Suppressor macrophage treated with lipopolysaccharide for 1 hour (primary cell): ENCODE measurements at regions not wholly inside any gene's neighbourhood (a gene's known extent, or its start where the extent isn't known, plus 50 kb on each side); places are given as distances from the start of the nearest gene placed in this dataset.

ENCODE experiments used
- DNase-seq, 3 donors: peaks; one replicate each; pipeline ENCODE4 v3.0.0-alpha.2; 2020 to 2022

DNA sequence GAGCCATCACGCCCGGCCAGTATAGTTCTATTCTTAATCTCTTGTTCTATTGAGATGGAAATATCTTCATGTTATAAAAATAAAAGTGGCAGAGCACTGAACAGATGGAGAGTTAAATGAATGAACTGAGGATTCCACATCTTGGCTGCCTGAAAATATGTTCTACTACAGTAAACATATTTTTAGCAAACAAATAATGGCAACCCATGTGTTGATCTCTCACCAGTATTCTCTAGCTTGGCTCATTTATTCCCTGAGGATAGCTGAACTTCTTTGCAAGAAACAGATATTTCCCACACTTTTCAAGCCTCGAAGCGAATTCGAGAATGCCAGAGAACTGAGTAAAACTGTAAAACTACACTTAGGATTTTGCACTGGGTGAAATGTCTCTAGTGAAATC, 58.9 kb downstream of the DIRAS3 start:
- DNase-seq: no peak

DNA sequence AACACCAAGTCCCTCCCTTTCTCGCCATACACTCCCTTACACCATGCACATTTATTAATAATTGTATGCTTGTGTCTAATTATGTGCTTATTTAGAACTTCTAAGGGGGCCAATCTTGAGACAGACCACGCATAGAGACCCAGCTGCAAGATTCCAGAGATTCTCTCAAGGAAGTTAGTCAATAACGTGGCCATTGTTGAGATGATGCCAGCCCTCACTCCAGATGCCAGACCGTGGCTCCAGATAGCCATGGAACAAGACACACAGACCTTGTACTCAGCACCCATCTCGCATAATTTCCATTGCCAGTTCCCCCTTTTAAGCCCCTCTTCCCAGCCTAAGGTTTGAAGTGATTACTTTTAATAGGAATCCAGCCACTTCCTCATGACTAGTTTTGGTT, 62.4 kb downstream of the DIRAS3 start:
- DNase-seq: no peak

DNA sequence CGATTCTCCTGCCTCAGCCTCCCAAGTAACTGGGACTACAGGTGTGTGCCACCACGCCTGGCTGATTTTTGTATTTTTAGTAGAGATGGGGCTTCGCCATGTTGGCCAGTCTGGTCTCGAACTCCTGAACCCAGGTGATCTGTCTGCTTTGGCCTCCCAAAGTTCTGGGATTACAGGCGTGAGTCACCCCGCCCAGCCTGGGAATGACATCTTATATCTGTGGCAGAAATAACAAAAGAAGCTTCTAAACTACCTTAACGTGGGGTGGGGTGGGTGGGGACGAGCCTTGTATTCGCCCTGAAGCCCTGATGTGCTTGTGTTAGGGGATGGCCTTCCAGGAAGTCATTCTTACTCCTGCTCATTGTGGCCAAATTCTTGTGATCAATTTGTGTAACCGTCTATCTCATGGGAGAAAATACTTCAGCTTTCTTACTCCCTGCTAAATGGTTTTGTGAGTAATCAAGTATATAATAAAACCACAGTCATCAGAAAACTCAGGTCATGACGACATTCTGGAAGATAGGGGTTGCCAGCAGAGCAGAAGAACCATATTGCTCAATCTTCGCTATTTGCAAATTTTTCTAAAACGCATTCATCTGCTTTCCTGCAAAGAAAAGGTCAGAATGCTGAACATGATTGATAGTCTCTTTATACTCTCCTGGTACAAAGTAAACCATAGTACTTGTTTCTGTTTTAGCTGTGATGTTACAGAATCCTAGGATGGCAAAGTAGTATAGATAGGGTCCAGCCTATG, 63.2 kb downstream of the DIRAS3 start:
- DNase-seq: peak in 1 of 3 donors; percentile 4

DNA sequence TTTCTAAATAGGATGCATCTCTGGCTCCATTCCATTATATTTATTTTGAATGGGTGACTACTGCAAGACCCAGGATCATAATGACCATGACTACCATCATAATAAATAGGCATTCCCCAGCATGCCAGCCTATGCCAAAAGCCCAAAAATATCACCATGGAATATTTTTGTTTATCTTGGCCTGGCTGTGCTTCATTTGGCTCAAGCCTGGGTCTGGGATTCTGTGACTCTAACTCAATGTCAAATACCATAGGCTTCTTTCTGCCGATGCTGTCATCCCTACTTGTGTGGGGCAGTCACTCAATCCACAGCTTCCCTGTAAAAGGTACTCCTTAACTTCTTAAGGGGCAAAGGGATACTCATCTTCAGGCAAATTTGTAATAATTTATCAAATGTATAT, 66.6 kb downstream of the DIRAS3 start:
- no peak for DNase-seq

DNA sequence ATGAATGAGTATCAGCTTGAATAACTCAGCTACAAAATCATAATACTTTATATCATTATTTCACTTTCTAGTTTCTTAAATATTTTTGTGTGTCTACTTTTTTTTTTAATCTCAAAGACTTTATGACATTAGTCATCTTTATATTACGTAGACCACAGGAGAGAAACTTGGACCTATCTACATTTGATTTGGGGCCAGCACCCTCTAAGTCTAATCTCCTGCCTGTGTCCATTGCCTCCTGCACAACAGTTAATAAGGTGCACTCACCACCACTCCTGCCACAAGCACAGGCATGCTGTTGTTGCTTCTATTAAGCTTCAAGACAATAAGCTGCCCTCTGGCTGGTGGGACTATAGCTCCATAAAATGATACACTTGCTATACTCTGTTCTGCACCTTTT, 70.4 kb downstream of the DIRAS3 start:
- no peak for DNase-seq

DNA sequence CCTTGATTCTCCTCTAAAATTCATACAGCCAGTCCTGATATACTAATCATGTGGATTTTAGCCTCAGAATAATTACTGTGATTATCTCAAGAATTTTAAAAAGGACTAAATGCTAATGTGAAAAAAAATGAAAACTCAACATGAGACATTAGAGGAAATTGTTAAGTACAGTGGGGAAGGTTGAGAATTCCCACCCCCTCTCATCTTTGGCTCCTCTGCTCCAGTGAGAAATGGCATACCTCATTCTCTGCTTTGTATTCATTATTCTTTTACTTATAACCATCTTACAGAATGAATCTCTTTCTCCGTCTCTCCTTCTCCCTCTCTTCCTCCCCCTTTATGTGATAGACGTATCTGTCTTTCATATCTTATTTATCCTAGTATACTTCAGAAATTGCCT, 70.9 kb downstream of the DIRAS3 start:
- DNase-seq: no peak

DNA sequence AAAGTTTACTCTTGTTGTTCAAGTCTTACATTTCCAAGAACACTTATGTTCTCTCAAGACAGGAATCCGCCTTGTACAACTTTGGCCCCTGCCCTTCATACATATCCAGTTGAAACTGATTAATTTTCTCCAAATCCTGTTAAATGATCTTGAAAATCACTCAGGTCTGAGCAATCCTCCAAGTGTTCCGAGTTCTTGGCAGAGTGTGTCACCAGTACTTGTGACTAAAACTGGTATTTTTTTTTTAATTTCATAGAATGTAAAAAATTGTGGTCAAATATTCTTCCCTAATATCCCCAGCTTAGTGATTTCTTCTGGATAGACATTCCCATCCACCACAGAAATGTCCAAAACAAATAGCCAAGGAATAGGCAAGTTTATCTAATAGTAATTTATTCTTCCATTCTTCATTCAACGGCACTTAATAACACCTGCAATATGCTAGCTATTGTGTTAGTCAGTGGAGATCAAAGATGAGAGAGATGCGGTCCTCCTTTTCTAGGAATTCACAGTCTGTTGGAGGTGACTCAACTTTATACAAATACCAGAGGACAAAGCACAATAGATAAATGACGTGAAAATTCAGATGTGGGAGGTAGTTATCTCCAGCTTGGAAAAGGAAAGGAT, 71.4 kb downstream of the DIRAS3 start:
- DNase-seq: no peak

DNA sequence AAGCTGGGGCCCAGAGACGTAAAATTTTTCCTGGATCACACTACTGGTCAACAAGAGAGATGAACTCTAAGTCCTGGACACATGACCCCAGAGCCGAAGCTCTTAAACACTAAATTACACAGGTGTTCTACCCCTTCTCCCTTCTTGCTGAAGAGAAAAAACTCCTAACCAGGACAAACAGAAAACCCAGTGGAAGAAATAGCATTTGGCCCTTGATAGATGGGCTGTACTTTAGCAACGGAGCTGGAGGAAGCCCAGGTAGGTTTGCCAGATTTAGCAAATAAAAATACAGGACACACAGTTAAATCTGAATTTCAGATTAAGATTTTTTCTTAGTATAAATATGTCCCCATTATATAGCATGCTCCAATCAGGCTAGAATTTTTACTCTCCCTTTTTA, 72.7 kb downstream of the DIRAS3 start:
- DNase-seq: no peak

DNA sequence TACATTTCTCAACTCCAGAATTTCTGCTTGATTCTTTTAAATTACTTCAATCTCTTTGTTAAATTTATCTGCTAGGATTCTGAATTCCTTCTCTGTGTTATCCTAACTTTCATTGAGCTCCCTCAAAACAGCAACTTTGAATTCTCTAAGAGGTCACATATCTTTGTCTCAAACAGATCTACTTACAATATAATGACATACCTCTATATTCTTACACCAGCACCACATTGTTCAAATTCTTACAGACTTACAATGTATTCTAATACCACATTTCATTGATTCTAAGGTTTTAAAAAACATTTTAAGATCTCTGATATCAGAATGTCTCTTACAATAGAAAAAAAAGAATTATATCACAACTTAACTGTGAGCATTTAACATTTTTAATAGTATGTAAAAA, 77.4 kb downstream of the DIRAS3 start:
- no peak for DNase-seq

DNA sequence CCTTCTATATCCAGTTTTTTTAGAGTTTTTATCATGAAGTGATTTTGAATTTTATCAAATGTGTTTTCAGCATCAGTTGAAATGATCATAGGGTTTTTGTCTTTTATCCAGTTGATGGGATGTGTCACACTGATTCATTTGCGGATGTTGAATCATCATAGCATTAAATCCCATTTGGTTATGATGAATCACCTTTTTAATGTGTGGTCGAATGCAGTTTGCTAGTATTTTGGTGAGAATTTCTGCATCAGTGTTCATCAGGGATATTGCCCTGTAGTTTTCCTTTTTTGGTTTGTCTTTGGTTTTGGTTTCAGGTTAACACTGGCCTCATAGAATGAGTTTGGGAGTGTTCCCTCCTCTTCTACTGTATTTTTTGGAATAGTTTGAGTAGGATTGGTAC, 80.3 kb downstream of the DIRAS3 start:
- no peak for DNase-seq

DNA sequence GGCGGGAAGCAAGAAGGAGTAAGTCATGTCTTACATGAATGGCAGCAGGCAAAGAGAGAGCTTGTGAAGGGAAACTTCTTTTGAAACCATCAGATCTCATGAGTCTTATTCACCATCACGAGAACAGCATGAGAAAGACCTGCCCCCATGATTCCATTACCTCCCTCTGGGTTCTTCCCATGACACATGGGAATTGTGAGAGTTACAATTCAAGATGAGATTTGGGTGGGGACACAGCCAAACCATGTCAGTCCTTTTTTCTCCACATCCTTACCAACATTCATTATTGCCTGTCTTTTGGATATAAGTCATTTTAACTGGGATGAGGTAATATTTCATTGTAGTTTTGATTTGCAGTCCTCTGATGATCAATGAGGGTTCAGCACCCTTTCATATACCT, 81.0 kb downstream of the DIRAS3 start:
- no peak for DNase-seq

DNA sequence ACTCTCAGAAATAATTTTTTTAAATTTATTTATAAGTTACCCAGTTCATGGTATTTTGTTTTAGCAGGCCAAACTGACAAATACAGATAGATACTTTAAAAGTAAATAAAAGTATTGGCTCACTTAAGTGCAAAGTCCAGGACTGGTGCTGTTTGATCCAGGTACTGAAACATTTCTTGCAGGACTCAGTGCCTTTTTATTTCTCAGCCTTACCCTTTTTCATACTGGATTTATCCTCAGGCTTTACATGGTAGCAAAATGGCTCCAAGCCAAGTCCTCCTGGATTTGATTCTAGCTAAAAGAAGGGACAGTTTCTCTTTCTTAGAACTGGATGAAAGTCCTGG, 83.8 kb downstream of the DIRAS3 start:
- no peak for DNase-seq

DNA sequence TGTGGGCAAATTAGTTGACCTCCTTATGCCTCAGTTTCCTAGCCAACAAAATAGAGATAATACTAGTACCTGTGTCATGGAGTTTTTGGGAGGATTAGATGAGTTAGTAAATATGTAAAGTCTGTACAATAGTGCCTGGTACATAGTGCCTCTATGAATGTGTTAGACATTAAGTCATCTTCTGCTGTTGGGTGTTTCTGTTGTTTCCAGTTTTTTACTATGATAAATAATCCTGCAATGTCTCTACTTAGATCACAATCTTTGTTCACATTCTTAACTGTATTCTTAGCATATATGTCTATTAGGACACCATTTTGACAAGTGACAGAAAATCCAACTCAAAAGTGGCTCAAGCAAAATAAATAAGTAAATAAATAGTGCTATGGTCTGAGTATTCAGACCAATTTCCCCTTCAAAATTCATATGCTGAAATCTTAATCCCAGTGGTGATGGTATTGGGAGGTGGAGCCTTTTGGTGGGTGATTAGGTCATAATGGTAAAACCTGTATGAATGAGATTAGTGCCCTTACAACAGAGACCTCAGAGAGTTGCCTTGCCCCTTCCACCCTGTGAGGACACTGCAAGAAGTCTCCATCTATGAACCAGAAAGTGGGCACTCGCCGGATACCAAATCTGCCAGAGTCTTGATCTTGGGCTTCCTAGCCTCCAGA, 84.3 kb downstream of the DIRAS3 start:
- DNase-seq: no peak

DNA sequence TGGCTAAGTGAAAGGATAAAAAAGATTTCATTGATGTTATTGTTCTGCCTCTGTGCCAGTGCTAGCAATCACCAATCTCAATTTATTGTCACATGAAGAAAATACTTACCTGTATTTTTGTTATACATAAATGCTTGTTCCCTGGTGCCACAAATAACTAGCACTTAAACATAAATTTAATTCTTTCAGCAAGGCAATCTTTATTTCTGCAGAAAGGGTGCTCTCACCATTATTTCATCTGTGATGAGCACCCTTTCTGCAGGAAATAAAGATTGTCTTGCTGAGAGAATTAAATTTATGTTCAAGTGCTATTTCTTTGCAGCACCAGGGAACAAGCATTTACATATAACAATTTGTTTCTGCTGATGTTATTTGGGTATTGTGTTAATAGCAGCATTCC, 87.2 kb downstream of the DIRAS3 start:
- DNase-seq: no peak

DNA sequence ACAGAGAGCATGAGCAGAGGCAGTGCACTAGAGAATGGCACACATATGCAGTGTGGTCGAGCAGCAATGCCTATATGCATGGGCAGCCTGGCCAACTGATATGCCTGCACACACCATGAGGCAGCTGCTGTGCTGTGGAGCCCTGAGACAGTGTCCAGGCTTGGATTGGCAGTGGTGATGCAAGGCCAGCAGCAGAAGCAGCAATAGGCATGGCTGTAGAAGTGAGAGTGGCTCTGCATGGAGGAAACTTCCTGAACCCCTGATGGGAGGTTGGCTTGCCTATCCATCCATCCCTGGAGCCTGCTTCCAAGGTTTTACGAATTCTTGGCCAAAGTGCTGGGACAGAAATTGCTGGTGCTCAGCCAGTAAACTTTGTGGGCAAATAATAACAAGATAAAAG, 89.7 kb downstream of the DIRAS3 start:
- no peak for DNase-seq

DNA sequence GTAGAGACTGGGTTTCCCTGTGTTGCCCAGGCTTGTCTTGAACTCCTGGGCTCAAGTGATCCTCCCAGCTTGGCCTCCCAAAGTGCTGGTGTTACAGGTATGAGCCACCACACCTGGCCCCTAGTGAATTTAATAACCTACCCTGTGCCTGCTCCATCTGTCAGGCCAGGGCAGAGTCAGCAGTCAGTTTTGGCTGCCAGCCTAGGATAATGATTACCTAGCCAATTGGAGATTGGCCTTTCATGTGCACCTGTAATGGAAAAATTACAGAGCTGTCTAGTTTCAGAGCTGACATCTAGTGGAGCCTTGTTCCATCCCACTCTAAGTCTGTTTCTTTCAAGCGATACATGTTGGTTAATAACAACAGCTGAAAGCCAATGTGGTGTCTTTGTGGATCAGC, 92.0 kb downstream of the DIRAS3 start:
- DNase-seq: no peak

DNA sequence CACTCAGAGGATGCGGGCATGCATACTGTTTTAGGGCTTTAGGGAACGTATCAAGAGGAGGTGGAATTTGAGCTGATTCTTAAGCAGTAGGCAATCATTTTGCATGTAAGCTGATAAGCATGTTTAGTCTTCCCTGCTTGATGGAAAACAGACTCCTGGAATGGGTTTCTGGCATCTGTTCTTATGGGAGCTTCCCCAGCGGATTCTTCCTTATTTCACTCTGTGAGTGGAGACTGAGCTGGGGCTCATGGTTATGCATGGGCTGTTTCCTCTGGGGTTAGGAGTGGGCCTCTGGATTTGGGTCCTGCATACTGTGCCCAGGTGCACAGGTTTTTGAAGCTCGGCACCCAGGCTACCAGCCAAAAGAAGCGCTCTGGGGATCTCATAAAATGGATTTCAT, 93.4 kb downstream of the DIRAS3 start:
- no peak for DNase-seq

DNA sequence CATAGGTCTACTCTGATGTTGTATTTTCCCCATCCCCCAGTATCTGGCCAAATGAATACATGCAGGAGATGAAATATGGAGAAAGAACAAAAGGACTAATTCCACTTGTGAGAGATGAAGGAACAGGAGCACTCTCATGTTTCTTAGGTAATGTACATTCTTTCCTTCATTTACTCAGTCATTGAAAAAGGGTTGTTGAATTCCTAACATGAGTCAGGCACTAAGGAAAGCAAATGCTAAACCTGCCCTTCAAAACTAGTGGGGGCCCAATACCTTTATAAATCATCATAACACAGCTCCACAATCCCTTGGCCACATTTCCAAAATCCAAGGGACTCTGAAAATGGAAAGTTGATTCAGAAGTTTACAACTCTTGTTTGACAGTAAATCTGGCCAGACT, 94.3 kb downstream of the DIRAS3 start:
- DNase-seq: no peak

DNA sequence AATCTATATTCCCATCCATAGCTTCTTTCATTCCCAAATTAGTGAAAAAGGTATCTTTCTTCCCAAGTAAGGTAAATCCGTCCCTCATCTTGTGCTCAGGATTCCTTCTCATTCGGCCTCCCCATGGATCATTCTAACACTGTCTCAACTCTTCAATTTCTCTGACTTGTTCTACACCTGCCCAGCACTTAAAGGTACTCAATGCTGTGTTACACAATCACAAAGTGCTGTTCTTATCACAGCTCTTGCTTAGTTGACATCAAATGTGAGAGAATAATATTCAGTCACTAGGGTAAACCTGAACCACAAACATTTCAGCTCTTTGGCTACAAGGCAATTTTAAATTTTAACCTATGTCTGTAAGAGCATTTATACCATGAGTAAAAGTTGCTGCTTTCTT, 94.8 kb downstream of the DIRAS3 start:
- no peak for DNase-seq

DNA sequence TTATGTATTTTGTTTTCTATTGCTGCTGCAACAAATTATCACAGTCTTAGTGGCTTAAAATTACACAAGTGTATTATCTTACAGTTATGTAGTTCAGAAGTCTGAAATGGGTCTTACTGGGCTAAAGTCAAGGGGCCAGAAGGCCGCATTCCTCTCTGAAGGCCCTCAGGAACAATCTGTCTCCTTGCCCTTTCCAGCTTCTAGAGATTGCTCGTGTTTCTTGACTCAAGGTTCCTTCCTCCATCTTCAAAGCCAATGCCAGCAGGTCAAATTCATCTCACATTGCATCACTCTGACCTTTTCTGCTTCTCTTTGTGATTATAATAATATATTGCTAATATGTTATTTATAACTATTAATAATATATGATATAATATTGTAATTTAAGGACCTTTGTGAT, 97.1 kb downstream of the DIRAS3 start:
- no peak for DNase-seq

DNA sequence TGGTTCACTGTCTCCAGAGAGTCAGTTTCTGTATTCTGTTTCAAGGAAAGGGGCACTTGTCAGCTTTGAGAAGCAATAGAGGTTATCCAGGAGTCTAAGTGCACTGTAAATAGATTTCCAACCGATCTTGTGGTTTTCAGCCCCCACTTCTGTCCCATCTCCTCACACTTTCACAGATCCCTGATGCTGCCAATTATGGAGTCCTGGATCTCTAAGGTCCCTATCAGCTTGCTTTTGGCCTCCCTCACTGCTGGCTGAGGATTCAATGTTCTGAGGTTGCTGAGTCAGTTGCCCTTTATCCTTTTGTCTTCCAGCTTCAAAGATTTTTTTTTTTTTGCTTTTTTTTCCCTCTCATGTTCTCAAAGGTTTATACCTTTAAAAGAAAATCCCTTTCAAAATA, 98.4 kb downstream of the DIRAS3 start:
- no peak for DNase-seq

DNA sequence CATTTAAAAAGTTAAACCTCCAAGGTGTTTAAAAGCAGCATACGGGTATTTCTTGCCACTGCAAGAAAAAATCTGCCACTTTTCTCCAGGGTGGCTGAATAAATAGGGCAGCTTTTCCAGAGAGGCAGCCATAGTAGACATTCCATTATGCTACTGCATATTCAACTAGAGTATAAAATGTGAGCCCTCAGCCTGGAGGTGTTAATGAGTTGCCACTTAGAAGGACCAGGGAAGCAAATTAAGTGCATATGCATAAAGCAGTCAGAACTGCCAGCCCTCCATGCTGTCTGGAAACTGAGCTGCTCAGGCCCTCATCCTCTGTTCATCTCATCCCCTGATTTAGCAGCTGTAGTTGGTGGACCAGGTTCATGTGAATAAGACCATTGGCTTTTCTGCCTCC, 99.4 kb downstream of the DIRAS3 start:
- no peak for DNase-seq

DNA sequence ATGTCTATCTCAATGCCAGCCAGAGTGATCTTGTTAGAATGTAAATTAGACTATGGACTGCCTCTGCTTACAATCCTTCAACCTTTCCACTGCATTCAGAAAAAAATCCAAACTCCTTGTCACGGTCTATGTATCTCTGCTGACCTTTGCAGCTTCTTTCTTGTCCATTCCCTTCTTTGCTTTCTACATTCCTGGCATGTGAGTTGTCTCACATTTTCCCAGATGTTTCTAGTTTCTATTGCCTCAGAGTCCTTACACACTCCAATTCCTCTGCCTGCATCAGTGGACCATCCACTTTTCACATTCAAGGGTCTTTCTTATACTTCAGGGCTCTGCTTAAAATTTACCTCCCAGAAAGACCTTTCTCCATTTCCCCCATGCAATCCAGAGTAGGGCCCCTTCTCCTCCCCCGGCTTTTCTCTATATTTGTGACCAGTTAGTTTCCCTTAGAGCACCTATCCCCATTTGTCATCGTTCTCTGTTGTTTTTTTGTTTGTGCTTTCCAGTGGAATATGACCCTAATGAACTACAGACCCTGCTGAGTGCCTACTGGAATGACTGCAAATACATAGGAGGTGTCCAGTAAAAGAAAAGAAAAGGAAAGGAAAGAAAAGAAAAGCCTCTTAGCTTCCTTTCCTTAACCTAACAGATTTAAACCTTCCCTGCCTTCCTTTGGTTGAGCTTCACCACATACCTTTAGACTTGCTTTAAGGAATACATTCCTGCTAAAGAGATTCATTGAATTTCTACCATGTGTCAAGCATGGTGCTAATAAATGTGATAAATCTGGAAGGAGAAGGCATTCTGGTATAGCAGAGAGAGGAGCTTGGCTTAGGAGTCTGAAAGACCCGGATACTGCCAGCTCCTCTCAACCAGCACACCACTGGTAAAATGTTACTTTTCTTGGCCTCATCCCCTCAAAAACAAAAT, 102.0 kb downstream of the DIRAS3 start:
- no peak for DNase-seq

DNA sequence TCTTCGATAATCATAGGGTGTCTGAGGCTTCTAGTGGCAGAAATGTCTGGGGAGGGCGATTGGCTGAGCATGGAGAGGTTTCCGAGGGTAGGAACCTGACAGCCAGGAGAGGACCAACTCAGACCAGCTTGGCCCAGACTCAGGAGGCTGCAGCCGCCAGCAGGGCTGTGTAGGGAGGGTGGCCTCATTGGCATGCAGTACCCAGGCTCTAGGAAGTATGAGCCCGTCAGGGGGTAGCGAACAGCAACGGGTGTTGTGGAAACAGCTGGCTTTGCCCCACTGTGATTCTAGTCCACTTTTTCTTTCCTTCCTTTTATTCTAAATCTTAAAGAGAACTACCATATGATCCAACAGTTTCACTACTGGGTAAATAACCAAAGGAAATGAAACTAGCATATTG, 103.3 kb downstream of the DIRAS3 start:
- DNase-seq: no peak
